Endothelial cell of umbilical vein (primary cell): ENCODE measurements at regions not wholly inside any gene's neighbourhood (a gene's known extent, or its start where the extent isn't known, plus 50 kb on each side); places are given as distances from the start of the nearest gene placed in this dataset.

Experiments
- BruUV-seq: library from RNA; stranded (reverse); fragments of 400-500 nt; replicated peaks from 2 replicates; lab custom pipeline; 2021; lab: Mats Ljungman, UMichigan
- CTCF ChIA-PET: fragments of 300-600, 350-600 bp; sonication (Branson Sonifier 250); formaldehyde crosslinking; loops from one replicate; lab custom pipeline; 2021; ENCODE audit warnings: antibody characterized with exemption, inconsistent platforms; lab: Charles Lee
- POLR2A ChIA-PET: fragments of 300-600, 350-600 bp; sonication (Branson Sonifier 250); formaldehyde crosslinking; loops from one replicate; lab custom pipeline; 2021; ENCODE audit warnings: antibody characterized with exemption, inconsistent platforms; lab: Charles Lee
- DNase-seq: peaks from one replicate; pipeline ENCODE4 v3.0.0-alpha.2; 2011; ENCODE audit warnings: low read depth, low spot score
- FAIRE-seq: peaks from 2 replicates; lab custom pipeline; 2011; peaks lifted over from hg19 to GRCh38; lab: Jason Lieb, UNC
- H2AFZ ChIP-seq: 2 replicates; pipeline ENCODE4 v1.6.0; 2012; ENCODE audit warnings: low read depth, low read length, control low read depth, inconsistent platforms
- H3K27ac ChIP-seq: 2 replicates; pipeline ENCODE4 v1.5.1; 2011; ENCODE audit warnings: low read depth, mild to moderate bottlenecking, control low read depth, low read length, moderate library complexity; ENCODE audit not compliant: insufficient read depth
- H3K27me3 ChIP-seq, 2 experiments: 2 replicates each; pipeline versions ENCODE4 v1.6.0 to v1.6.1; 2011; ENCODE audit warnings: low read length in 2 of 2, mixed read lengths in 1 of 2; ENCODE audit not compliant: control insufficient read depth in 2 of 2, insufficient read depth in 2 of 2
- H3K36me3 ChIP-seq, 2 experiments: 2 replicates in 1 of 2; 3 replicates in 1 of 2; pipeline ENCODE4 v1.5.1; 2011; ENCODE audit warnings: low read length in 2 of 2, mild to moderate bottlenecking in 1 of 2, moderate library complexity in 1 of 2; ENCODE audit not compliant: control insufficient read depth in 2 of 2, insufficient read depth in 2 of 2; ENCODE audit errors: extremely low read depth in 1 of 2
- H3K4me1 ChIP-seq: 3 replicates; pipeline ENCODE4 v1.5.1; 2011; ENCODE audit warnings: mild to moderate bottlenecking, low read length; ENCODE audit not compliant: control insufficient read depth, insufficient read depth; ENCODE audit errors: extremely low read depth
- H3K4me2 ChIP-seq: 2 replicates; pipeline ENCODE4 v1.6.1; 2011; ENCODE audit warnings: low read length, control low read depth, mixed read lengths; ENCODE audit not compliant: insufficient read depth
- H3K4me3 ChIP-seq, 3 experiments: fragments of 200-600 bp in 1 of 3; sonication (generic), shearing (Covaris generic) in 1 of 3; replicated peaks in 1 of 3; 2 replicates each; pipeline ENCODE4 v1.5.1; 2011 to 2016; ENCODE audit warnings: control low read depth in 3 of 3, low read length in 3 of 3, mild to moderate bottlenecking in 2 of 3, inconsistent platforms in 1 of 3, low read depth in 1 of 3, moderate library complexity in 1 of 3; ENCODE audit not compliant: insufficient read depth in 1 of 3
- H3K79me2 ChIP-seq: 2 replicates; pipeline ENCODE4 v1.6.0; 2012; ENCODE audit warnings: low read length, inconsistent platforms; ENCODE audit not compliant: control insufficient read depth, insufficient read depth
- H3K9ac ChIP-seq: replicated peaks from 2 replicates; pipeline ENCODE3; 2011; ENCODE audit warnings: low read length, control low read depth; ENCODE audit not compliant: insufficient read depth; ENCODE audit errors: extremely low read depth
- H3K9me1 ChIP-seq: replicated peaks from 3 replicates; pipeline ENCODE4 v1.6.0; 2011; ENCODE audit warnings: mild to moderate bottlenecking, low read length; ENCODE audit not compliant: control insufficient read depth, insufficient read depth; ENCODE audit errors: extremely low read depth
- H3K9me3 ChIP-seq: replicated peaks from 2 replicates; pipeline ENCODE4 v1.5.1; 2012; ENCODE audit warnings: low read length, inconsistent platforms; ENCODE audit not compliant: control insufficient read depth, insufficient read depth
- H4K20me1 ChIP-seq: replicated peaks from 2 replicates; pipeline ENCODE3; 2011; ENCODE audit warnings: mild to moderate bottlenecking, low read length; ENCODE audit not compliant: control insufficient read depth, insufficient read depth; ENCODE audit errors: extremely low read depth
- EZH2 ChIP-seq: IDR thresholded peaks from 2 replicates; pipeline ENCODE4 v1.6.1; 2012; ENCODE audit warnings: borderline replicate concordance, low read depth, mild to moderate bottlenecking, moderate library complexity, low read length, inconsistent platforms; ENCODE audit not compliant: severe bottlenecking
- FOS ChIP-seq: IDR thresholded peaks from 2 replicates; pipeline ENCODE4 v1.6.1; 2011; ENCODE audit warnings: mild to moderate bottlenecking, low read length, moderate library complexity, borderline replicate concordance; ENCODE audit not compliant: insufficient read depth
- GATA2 ChIP-seq: IDR thresholded peaks from 2 replicates; pipeline ENCODE4 v1.7.0; 2011; ENCODE audit warnings: low read depth, mild to moderate bottlenecking, moderate library complexity, mixed read lengths, low read length; ENCODE audit not compliant: insufficient read length, insufficient read depth
- JUN ChIP-seq: IDR thresholded peaks from 2 replicates; pipeline ENCODE4 v1.6.1; 2011; ENCODE audit warnings: borderline replicate concordance, low read depth; ENCODE audit not compliant: insufficient read length, insufficient read depth
- MYC ChIP-seq: IDR thresholded peaks from one replicate; pipeline ENCODE4 v1.6.1; 2011; ENCODE audit warnings: mild to moderate bottlenecking, low read depth, low read length
- POLR2A ChIP-seq: IDR thresholded peaks from 2 replicates; pipeline ENCODE4 v1.6.1; 2012; ENCODE audit warnings: low read depth, mild to moderate bottlenecking, control low read depth, low read length
- POLR2AphosphoS5 ChIP-seq: IDR thresholded peaks from 2 replicates; pipeline ENCODE4 v1.6.1; 2012; ENCODE audit warnings: low read depth, mild to moderate bottlenecking, control low read depth, low read length, moderate library complexity; ENCODE audit not compliant: insufficient read depth
- dilution Hi-C: fragments of 300-500 bp; cut with MboI; formaldehyde crosslinking; loops from one replicate; pipeline ENCODE4 v1.15.0; 2019; ENCODE audit warnings: low sequenced_read_pairs; ENCODE audit not compliant: extremely low pct_ligation_motif_present
- intact Hi-C: fragments of 100-400 bp; cut with micrococcal nuclease; formaldehyde crosslinking; loops from one replicate; pipeline ENCODE4 v1.10.0; 2022
- TF ChIP-seq, protein P1 (sequence below): IDR thresholded peaks from 2 replicates; pipeline ENCODE4 v1.6.1; 2011; ENCODE audit not compliant: insufficient read depth, insufficient read length
- TF ChIP-seq, protein P2 (sequence below), 2 donors: IDR thresholded peaks; 1 replicate in 1 of 2; 2 replicates in 1 of 2; pipeline ENCODE4 v1.5.1; 2011; ENCODE audit warnings: low read length in 2 of 2, mild to moderate bottlenecking in 2 of 2, moderate library complexity in 2 of 2, control low read depth in 1 of 2, inconsistent platforms in 1 of 2, low read depth in 1 of 2; ENCODE audit not compliant: insufficient read depth in 1 of 2; ENCODE audit errors: extremely low read depth in 1 of 2

DNA sequence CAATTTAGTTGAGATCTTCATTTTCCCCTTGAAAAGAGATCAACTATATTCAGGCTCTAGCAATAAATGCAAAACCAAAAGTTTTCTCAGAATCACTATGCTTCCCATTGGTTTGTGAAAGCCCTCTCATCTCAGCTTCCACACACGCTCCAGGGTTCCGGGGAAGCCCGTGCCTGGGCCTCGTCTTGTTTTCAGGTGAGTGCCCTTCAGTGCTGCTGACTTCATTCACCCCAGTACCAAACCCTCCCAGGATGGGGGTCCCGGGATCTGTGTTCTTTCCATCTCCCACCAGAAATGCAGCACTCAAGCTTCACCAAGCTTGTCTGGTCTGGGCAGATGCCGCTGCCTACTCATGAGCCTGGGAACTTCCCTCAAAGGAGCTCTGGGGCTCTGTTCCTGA is 97.7 kb downstream of the TEX29 start:
- CTCF ChIA-PET = no interaction called here
- H3K4me2 ChIP-seq = no peak overlapping the region
- POLR2A ChIA-PET = no interaction called here
- FAIRE-seq (no peak), DNase-seq (no peak)
- H3K4me3 ChIP-seq = no peak overlapping the region
- dilution Hi-C loops = no loop called here
- intact Hi-C loops = no loop called here
- no peak for TF ChIP-seq JUN
- no peak for TF ChIP-seq EZH2
- TF ChIP-seq MYC = no peak
- no peak for TF ChIP-seq FOS
- TF ChIP-seq POLR2A = no peak
- TF ChIP-seq POLR2AphosphoS5 = no peak
- TF ChIP-seq GATA2 = no peak
- TF ChIP-seq, protein P1, sequence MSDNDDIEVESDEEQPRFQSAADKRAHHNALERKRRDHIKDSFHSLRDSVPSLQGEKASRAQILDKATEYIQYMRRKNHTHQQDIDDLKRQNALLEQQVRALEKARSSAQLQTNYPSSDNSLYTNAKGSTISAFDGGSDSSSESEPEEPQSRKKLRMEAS = no peak
- TF ChIP-seq, protein P2, sequence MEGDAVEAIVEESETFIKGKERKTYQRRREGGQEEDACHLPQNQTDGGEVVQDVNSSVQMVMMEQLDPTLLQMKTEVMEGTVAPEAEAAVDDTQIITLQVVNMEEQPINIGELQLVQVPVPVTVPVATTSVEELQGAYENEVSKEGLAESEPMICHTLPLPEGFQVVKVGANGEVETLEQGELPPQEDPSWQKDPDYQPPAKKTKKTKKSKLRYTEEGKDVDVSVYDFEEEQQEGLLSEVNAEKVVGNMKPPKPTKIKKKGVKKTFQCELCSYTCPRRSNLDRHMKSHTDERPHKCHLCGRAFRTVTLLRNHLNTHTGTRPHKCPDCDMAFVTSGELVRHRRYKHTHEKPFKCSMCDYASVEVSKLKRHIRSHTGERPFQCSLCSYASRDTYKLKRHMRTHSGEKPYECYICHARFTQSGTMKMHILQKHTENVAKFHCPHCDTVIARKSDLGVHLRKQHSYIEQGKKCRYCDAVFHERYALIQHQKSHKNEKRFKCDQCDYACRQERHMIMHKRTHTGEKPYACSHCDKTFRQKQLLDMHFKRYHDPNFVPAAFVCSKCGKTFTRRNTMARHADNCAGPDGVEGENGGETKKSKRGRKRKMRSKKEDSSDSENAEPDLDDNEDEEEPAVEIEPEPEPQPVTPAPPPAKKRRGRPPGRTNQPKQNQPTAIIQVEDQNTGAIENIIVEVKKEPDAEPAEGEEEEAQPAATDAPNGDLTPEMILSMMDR (IDR thresholded peaks at IDR 0.05; ENCODE audit: extremely low read depth in 1 of 2, insufficient read depth in 1 of 2, low read depth in 1 of 2, low read length in 2 of 2) = no peak
- no peak overlapping the region for H3K9ac ChIP-seq
- no peak overlapping the region for H3K27ac ChIP-seq
- H4K20me1 ChIP-seq = no peaks in the 10 kb centered on the region
- no TSS peak for BruUV-seq
- H3K9me1 ChIP-seq = no peaks in the 10 kb centered on the region
- no peaks in the 10 kb centered on the region for H3K36me3 ChIP-seq
- no peaks in the 10 kb centered on the region for H3K4me1 ChIP-seq
- H3K79me2 ChIP-seq = no peaks in the 10 kb centered on the region
- no peaks in the 10 kb centered on the region for H3K27me3 ChIP-seq
- no peak overlapping the region for H2AFZ ChIP-seq
- no peaks in the 10 kb centered on the region for H3K9me3 ChIP-seq
